MM.1S (cell line): ENCODE measurements at regions not wholly inside any gene's neighbourhood (a gene's known extent, or its start where the extent isn't known, plus 50 kb on each side); places are given as distances from the start of the nearest gene placed in this dataset.

ENCODE experiments used
- DNase-seq: peaks from one replicate; pipeline ENCODE4 v3.0.0-alpha.2; 2015
- H2AFZ ChIP-seq: fragments of 300-600 bp; sonication (generic); 2 replicates; pipeline ENCODE4 v1.6.0; 2016; ENCODE audit warnings: antibody characterized with exemption, low read length
- H3F3A ChIP-seq: fragments of 300-600 bp; sonication (generic); 2 replicates; pipeline ENCODE4 v1.6.1; 2016; ENCODE audit warnings: mild to moderate bottlenecking, antibody characterized with exemption, low read length, moderate library complexity, mixed read lengths; ENCODE audit not compliant: insufficient read depth
- H3K27ac ChIP-seq: fragments of 300-600 bp; sonication (generic); 2 replicates; pipeline ENCODE4 v1.5.1; 2016; ENCODE audit warnings: mild to moderate bottlenecking, low read length
- H3K27me3 ChIP-seq: fragments of 300-600 bp; sonication (generic); replicated peaks from 2 replicates; pipeline ENCODE4 v1.6.0; 2016; ENCODE audit warnings: low read length; ENCODE audit not compliant: insufficient read depth
- H3K36me3 ChIP-seq: fragments of 300-600 bp; sonication (generic); replicated peaks from 2 replicates; pipeline ENCODE4 v1.6.1; 2016; ENCODE audit warnings: mild to moderate bottlenecking, low read length, mixed read lengths; ENCODE audit not compliant: insufficient read depth
- H3K4me1 ChIP-seq: fragments of 300-600 bp; sonication (generic); 2 replicates; pipeline ENCODE4 v1.6.1; 2016; ENCODE audit warnings: low read length, mixed read lengths
- H3K4me2 ChIP-seq: fragments of 300-600 bp; sonication (generic); 2 replicates; pipeline ENCODE4 v1.6.0; 2016; ENCODE audit warnings: low read depth, low read length
- H3K4me3 ChIP-seq: fragments of 300-600 bp; sonication (generic); 2 replicates; pipeline ENCODE4 v1.5.1; 2016; ENCODE audit warnings: low read length, mixed read lengths
- H3K79me2 ChIP-seq: fragments of 300-600 bp; sonication (generic); 2 replicates; pipeline ENCODE4 v1.6.1; 2016; ENCODE audit warnings: mixed run types, low read length, mixed read lengths
- H3K9ac ChIP-seq: fragments of 300-600 bp; sonication (generic); 2 replicates; pipeline ENCODE4 v1.6.1; 2016; ENCODE audit warnings: low read length, mixed read lengths
- H3K9me2 ChIP-seq: fragments of 300-600 bp; sonication (generic); replicated peaks from 2 replicates; pipeline ENCODE4 v1.6.1; 2016; ENCODE audit warnings: mild to moderate bottlenecking, low read length, mixed read lengths; ENCODE audit not compliant: insufficient read depth
- H3K9me3 ChIP-seq: fragments of 300-600 bp; sonication (generic); replicated peaks from 2 replicates; pipeline ENCODE4 v1.6.1; 2016; ENCODE audit warnings: mild to moderate bottlenecking, low read length, mixed read lengths; ENCODE audit not compliant: insufficient read depth
- H4K20me1 ChIP-seq: fragments of 300-600 bp; sonication (generic); 2 replicates; pipeline ENCODE4 v1.6.1; 2016; ENCODE audit warnings: mild to moderate bottlenecking, low read length, moderate library complexity, mixed read lengths; ENCODE audit not compliant: insufficient read depth
- EZH2 ChIP-seq: fragments of 300-600 bp; sonication (generic); optimal IDR thresholded peaks from 2 replicates; pipeline ENCODE3; 2017; ENCODE audit warnings: low read depth, mild to moderate bottlenecking, antibody characterized with exemption, low read length, mixed read lengths
- EZH2phosphoT487 ChIP-seq: fragments of 300-600 bp; sonication (generic); IDR thresholded peaks from 2 replicates; pipeline ENCODE4 v1.6.1; 2018; ENCODE audit warnings: antibody characterized with exemption, low read length
- TF ChIP-seq, protein P1 (sequence below): fragments of 300-600 bp; sonication (generic); IDR thresholded peaks from 2 replicates; pipeline ENCODE4 v1.5.1; 2016; ENCODE audit warnings: antibody characterized with exemption, low read length, mixed read lengths

DNA sequence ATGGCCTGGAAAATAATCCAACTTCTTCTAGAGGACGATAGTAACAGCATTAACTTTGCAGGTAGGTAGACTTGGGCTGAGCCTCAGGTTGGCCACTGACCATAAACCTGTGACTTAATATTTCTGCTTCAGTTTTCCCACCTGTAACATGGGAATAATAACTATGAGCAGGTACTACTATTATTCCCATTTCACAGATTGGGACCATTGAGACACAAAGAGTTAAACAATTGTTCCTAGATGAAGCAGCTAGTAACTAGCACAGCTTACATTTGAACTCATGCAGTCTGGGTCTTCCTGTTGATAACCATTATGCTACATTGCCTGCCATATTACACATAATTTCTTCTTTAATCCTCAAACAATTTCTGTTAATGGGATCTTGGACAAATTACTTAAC, 217.7 kb downstream of the NUAK1 start:
- Histone ChIP-seq H3K4me1 (no peaks in the 10 kb centered on the region), H3K79me2 (no peaks in the 10 kb centered on the region), H3K27me3 (no peaks in the 10 kb centered on the region), H3K4me2 (no peak overlapping the region), H3K27ac (no peak overlapping the region), H3K9ac (no peak overlapping the region), H3K36me3 (no peaks in the 10 kb centered on the region), H3K9me3 (no peaks in the 10 kb centered on the region), H3K9me2 (no peaks in the 10 kb centered on the region), H2AFZ (no peak overlapping the region), H4K20me1 (no peaks in the 10 kb centered on the region), H3F3A (no peaks in the 10 kb centered on the region), H3K4me3 (no peak overlapping the region)
- TF ChIP-seq EZH2phosphoT487 (no peak), EZH2 (no peak)
- TF ChIP-seq, protein P1, sequence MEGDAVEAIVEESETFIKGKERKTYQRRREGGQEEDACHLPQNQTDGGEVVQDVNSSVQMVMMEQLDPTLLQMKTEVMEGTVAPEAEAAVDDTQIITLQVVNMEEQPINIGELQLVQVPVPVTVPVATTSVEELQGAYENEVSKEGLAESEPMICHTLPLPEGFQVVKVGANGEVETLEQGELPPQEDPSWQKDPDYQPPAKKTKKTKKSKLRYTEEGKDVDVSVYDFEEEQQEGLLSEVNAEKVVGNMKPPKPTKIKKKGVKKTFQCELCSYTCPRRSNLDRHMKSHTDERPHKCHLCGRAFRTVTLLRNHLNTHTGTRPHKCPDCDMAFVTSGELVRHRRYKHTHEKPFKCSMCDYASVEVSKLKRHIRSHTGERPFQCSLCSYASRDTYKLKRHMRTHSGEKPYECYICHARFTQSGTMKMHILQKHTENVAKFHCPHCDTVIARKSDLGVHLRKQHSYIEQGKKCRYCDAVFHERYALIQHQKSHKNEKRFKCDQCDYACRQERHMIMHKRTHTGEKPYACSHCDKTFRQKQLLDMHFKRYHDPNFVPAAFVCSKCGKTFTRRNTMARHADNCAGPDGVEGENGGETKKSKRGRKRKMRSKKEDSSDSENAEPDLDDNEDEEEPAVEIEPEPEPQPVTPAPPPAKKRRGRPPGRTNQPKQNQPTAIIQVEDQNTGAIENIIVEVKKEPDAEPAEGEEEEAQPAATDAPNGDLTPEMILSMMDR = no peak
- DNase-seq = no peak

DNA sequence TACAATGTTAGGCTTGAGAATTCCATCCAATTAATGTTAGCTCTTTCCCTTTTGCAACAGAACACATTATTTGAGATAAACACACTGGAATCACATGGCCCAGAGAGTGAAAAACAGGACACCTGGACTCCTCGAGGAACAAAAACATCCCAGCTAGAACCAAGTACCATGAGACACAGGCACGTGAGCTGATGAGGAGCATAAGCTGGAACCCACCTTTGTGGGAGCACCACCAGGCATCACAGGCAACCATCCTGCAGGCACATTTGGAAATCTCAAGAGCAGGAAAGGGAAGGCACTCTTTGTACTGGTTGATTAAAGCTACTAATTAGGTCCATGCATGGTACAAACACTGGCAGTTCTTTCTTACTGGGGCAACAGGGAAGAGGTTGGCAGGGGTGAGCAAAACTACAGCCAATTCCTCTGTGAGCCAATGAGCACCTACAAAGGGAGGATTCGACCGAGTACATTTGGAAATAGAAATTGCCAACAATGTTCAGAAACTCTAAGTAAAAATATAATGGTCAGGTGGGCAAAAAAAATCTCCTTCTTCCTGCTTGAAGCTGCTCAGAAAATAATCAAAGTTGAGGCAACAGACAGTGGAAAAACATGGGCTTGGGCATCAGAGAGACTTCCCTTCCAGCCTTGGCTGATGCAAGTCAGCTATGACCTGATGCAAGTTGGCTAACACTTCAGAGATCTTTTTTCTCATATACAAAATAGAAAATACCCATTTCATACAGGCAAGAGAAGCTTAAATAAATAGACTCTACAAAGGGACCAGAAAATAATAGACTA, 216.7 kb downstream of the NUAK1 start:
- H3K9me2 ChIP-seq = no peaks in the 10 kb centered on the region
- TF ChIP-seq EZH2phosphoT487 (no peak), EZH2 (no peak)
- TF ChIP-seq, protein P1 = no peak
- H3K27ac ChIP-seq = no peak overlapping the region
- no peak overlapping the region for H3K4me3 ChIP-seq
- no peak overlapping the region for H2AFZ ChIP-seq
- no peak overlapping the region for H3K4me2 ChIP-seq
- no peaks in the 10 kb centered on the region for H4K20me1 ChIP-seq
- no peaks in the 10 kb centered on the region for H3F3A ChIP-seq
- no peaks in the 10 kb centered on the region for H3K9me3 ChIP-seq
- H3K36me3 ChIP-seq = no peaks in the 10 kb centered on the region
- no peaks in the 10 kb centered on the region for H3K4me1 ChIP-seq
- DNase-seq = no peak
- H3K79me2 ChIP-seq = no peaks in the 10 kb centered on the region
- H3K9ac ChIP-seq = no peak overlapping the region
- H3K27me3 ChIP-seq = no peaks in the 10 kb centered on the region

DNA sequence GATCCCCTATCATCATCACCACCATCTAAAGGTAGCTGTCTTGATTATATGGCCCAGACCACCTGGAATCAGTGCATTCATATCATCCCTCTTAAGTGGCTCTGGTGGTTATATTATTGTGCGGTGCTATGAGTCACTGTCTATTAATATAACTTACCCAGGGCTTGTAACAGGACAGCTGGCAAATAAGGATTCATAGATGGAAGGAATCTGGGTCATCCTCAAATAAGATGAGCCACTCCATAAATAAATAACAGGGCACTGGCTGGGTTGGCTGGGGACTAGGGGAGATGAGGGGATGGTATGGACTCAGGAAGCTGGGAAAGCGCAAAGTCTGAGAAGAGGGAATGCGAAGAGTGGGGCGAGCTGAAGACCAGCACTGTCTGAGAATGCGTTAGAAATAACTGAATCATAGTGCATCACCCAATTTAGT, 216.1 kb downstream of the NUAK1 start:
- Histone ChIP-seq H2AFZ (no peak overlapping the region), H3K27me3 (no peaks in the 10 kb centered on the region), H3K27ac (no peak overlapping the region), H3K79me2 (no peaks in the 10 kb centered on the region), H3K4me2 (no peak overlapping the region), H3K4me3 (no peak overlapping the region), H3F3A (no peaks in the 10 kb centered on the region), H3K36me3 (no peaks in the 10 kb centered on the region), H4K20me1 (no peaks in the 10 kb centered on the region), H3K9me2 (no peaks in the 10 kb centered on the region), H3K9me3 (no peaks in the 10 kb centered on the region), H3K9ac (no peak overlapping the region), H3K4me1 (no peaks in the 10 kb centered on the region)
- DNase-seq = no peak
- TF ChIP-seq, protein P1 = no peak
- no peak for TF ChIP-seq EZH2
- TF ChIP-seq EZH2phosphoT487 = no peak
